Spleen (tissue), 11 donors: ENCODE measurements at regions not wholly inside any gene's neighbourhood (a gene's known extent, or its start where the extent isn't known, plus 50 kb on each side); places are given as distances from the start of the nearest gene placed in this dataset.

Experiments
- DNase-seq: peaks from one replicate; pipeline ENCODE4 v3.0.0-alpha.2; 2020
- H3K27ac ChIP-seq, 8 donors: fragments of 200-600 bp; sonication (generic) in 7 of 8; 1 replicate in 4 of 8; 2 replicates in 4 of 8; pipeline versions ENCODE4 v1.5.0 to v1.8.0; 2016 to 2021; ENCODE audit warnings: inconsistent platforms in 4 of 8, mild to moderate bottlenecking in 4 of 8, moderate library complexity in 1 of 8
- H3K27me3 ChIP-seq, 7 donors: fragments of 200-600 bp; sonication (generic) in 6 of 7; replicated peaks in 1 of 7; 1 replicate in 4 of 7; 2 replicates in 3 of 7; pipeline versions ENCODE4 v1.5.0 to v1.8.0; 2016 to 2021; ENCODE audit warnings: inconsistent platforms in 3 of 7, mild to moderate bottlenecking in 1 of 7
- H3K36me3 ChIP-seq, 6 donors: fragments of 200-600 bp; sonication (generic) in 5 of 6; 1 replicate in 4 of 6; 2 replicates in 2 of 6; pipeline versions ENCODE4 v1.5.0 to v1.8.0; 2016 to 2021; ENCODE audit warnings: inconsistent platforms in 2 of 6
- H3K4me1 ChIP-seq, 6 donors: fragments of 200-600 bp; sonication (generic) in 5 of 6; 1 replicate in 3 of 6; 2 replicates in 3 of 6; pipeline versions ENCODE4 v1.5.0 to v1.8.0; 2016 to 2021; ENCODE audit warnings: inconsistent platforms in 3 of 6
- H3K4me3 ChIP-seq, 8 donors: fragments of 200-600 bp; sonication (generic) in 7 of 8; 1 replicate in 4 of 8; 2 replicates in 4 of 8; pipeline versions ENCODE4 v1.5.0 to v1.8.0; 2016 to 2021; ENCODE audit warnings: inconsistent platforms in 4 of 8, mild to moderate bottlenecking in 4 of 8, moderate library complexity in 2 of 8
- H3K9me3 ChIP-seq, 8 donors: fragments of 200-600 bp; sonication (generic) in 7 of 8; 1 replicate in 4 of 8; 2 replicates in 4 of 8; pipeline versions ENCODE4 v1.5.0 to v1.8.0; 2016 to 2021; ENCODE audit warnings: inconsistent platforms in 4 of 8
- POLR2A ChIP-seq, 3 donors: fragments of 450-650 bp; IDR thresholded peaks; one replicate each; pipeline ENCODE4 v1.5.1; 2017; ENCODE audit warnings: antibody characterized with exemption in 3 of 3, mild to moderate bottlenecking in 1 of 3
- POLR2AphosphoS5 ChIP-seq, 3 donors: sonication (generic); formaldehyde crosslinking; IDR thresholded peaks; one replicate each; pipeline ENCODE4 v1.5.1; 2017; ENCODE audit warnings: antibody characterized with exemption in 3 of 3
- WGBS, 5 donors: extraction: QIAGEN DNeasy Blood & Tissue Kit in 3 of 5; methylation state at CpG; one replicate each; pipeline versions ENCODE4 v1.1.5 to v1.1.7; 2013 to 2018; 5-methylcytosine and 5-hydroxymethylcytosine counted together
- intact Hi-C: fragments of 100-400 bp; cut with DNase I; formaldehyde crosslinking; loops from one replicate; pipeline ENCODE4 v1.15.0; 2023; ENCODE audit warnings: low total_unique reads
- TF ChIP-seq, protein P1 (sequence below), 11 experiments: fragments of 200-600 bp in 7 of 11; fragments of 450-650 bp in 4 of 11; sonication (generic) in 4 of 11; IDR thresholded peaks in 8 of 11; conservative IDR thresholded peaks in 3 of 11; 1 replicate in 7 of 11; 2 replicates in 4 of 11; pipeline versions ENCODE4 v1.4.0 to v1.8.0; 2016 to 2021; ENCODE audit warnings: antibody characterized with exemption in 11 of 11, inconsistent platforms in 4 of 11, mild to moderate bottlenecking in 1 of 11
- donor health status: healthy with polysubstance abuse.
- donor health status: DM: no; HTN: no; CAD: no; lungs with moderate emphysema.
- donor health status: DM: no; HTN: no; CAD: no.
- donor health status: Bipolar disorder and iron deficiency.
- donor health status: healthy.
- donor health status: DM: no; HTN: no; CAD: no.
- donor health status: DM: yes; HTN: yes; CAD: no.

DNA sequence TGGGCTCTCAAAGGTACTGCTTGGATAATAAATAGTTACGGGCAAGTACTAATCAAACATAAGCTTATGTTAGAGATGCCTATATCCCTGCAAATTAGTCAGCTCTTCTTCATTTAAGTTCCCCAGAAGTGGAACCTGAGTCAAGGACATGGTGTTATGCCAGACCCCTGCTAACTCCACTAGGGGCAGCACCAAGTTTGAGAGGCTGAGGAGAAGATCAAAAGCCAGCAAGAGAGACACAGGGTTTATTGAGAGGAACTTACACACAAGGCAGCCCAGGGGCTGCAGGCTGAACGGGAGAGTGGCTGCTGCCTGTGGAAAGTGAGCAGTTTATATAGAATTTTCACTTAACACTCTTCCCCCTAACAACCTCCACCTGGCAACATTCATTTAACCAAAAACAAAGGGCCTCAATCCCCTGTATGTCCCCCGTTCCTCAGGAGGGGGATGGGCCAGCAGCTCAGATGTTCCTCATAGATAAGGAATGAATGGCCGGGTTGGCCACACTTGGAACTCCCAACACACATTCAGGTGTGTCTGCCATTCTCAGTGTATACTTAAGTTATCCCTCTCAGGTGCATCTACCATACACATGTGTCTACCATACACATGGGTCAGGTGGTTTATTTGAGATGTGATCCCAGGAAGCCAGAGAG, 62.6 kb upstream of the GHITM start:
- Histone ChIP-seq H3K4me3 (no peak overlapping the region), H3K9me3 (no peaks in the 10 kb centered on the region), H3K27ac (no peak overlapping the region), H3K36me3 (no peaks in the 10 kb centered on the region), H3K4me1 (peaks cover 0 to 5% (median 0%) of the 10 kb centered on the region in 6 donors), H3K27me3 (no peaks in the 10 kb centered on the region)
- WGBS, 5 donors, result 55 to 63% (median 63%) methylated on average over 4 of the region's 4 CpGs
- DNase-seq, result no peak
- intact Hi-C loops, result no loop called here
- TF ChIP-seq POLR2A (IDR thresholded peaks at IDR 0.05), result no peak
- TF ChIP-seq, protein P1, sequence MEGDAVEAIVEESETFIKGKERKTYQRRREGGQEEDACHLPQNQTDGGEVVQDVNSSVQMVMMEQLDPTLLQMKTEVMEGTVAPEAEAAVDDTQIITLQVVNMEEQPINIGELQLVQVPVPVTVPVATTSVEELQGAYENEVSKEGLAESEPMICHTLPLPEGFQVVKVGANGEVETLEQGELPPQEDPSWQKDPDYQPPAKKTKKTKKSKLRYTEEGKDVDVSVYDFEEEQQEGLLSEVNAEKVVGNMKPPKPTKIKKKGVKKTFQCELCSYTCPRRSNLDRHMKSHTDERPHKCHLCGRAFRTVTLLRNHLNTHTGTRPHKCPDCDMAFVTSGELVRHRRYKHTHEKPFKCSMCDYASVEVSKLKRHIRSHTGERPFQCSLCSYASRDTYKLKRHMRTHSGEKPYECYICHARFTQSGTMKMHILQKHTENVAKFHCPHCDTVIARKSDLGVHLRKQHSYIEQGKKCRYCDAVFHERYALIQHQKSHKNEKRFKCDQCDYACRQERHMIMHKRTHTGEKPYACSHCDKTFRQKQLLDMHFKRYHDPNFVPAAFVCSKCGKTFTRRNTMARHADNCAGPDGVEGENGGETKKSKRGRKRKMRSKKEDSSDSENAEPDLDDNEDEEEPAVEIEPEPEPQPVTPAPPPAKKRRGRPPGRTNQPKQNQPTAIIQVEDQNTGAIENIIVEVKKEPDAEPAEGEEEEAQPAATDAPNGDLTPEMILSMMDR (IDR thresholded peaks at IDR 0.05 in 8 of 11, conservative IDR thresholded peaks at IDR 0.05 in 3 of 11), result peak in 1 of 11 experiments; percentile 16

DNA sequence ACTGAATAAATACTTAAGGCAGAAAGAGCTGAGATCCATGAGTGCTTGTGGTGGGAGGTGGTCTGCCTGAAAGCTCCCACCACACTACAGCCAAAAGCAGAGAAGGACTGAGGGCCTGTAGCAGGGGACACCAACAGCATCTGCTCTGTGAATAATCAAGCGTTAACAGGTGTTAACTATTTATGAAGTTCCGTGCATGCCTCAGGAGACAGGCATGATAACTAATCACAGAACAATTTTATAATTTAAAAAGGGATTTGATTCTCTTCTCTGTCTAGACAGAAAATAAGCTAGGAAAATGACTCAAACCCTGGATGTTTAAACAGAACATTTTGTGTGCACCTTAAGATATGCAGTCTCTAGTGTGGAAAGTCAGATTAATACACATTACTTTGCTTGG, 61.5 kb upstream of the GHITM start:
- Histone ChIP-seq H3K36me3 (no peaks in the 10 kb centered on the region), H3K27me3 (no peaks in the 10 kb centered on the region), H3K9me3 (no peaks in the 10 kb centered on the region), H3K4me1 (peaks cover 0 to 5% (median 0%) of the 10 kb centered on the region in 6 donors), H3K4me3 (no peak overlapping the region), H3K27ac (no peak overlapping the region)
- intact Hi-C loops, result no loop called here
- no peak for DNase-seq
- WGBS, 5 donors, result 63 to 96% (median 93%) methylated on average over 2 of the region's 2 CpGs
- TF ChIP-seq, protein P1 (IDR thresholded peaks at IDR 0.05 in 8 of 11, conservative IDR thresholded peaks at IDR 0.05 in 3 of 11), result no peak
- TF ChIP-seq POLR2A (IDR thresholded peaks at IDR 0.05) (no peak), POLR2AphosphoS5 (IDR thresholded peaks at IDR 0.05) (no peak)

DNA sequence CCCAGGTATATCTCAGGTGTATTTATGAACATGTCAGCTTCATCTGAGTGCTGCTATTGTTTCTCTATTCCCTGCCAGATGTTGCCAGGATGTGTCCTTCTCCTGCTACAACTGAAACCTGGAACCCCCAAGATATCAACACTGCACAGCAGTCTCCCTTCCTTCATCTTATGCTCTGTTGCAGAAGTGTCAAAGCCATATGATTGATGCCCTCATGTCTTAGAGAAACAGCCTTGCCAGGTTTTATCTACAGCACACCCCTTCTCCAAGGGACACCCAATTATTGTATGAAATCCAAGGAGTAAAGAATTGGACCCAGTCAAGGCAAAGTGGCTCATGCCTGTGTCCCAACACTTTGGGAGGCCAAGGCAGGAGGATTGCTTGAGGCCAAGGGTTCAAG, 60.5 kb upstream of the GHITM start:
- no peak overlapping the region for H3K4me3 ChIP-seq
- no peaks in the 10 kb centered on the region for H3K27me3 ChIP-seq
- H3K27ac ChIP-seq, result no peak overlapping the region
- H3K9me3 ChIP-seq, result peaks cover 0 to 5% (median under 1%) of the 10 kb centered on the region in 8 donors
- H3K36me3 ChIP-seq, result no peaks in the 10 kb centered on the region
- TF ChIP-seq, protein P1 (IDR thresholded peaks at IDR 0.05 in 8 of 11, conservative IDR thresholded peaks at IDR 0.05 in 3 of 11), result no peak
- DNase-seq, result no peak
- H3K4me1 ChIP-seq, result peaks cover 0 to 5% (median 0%) of the 10 kb centered on the region in 6 donors
- intact Hi-C loops, result no loop called here

DNA sequence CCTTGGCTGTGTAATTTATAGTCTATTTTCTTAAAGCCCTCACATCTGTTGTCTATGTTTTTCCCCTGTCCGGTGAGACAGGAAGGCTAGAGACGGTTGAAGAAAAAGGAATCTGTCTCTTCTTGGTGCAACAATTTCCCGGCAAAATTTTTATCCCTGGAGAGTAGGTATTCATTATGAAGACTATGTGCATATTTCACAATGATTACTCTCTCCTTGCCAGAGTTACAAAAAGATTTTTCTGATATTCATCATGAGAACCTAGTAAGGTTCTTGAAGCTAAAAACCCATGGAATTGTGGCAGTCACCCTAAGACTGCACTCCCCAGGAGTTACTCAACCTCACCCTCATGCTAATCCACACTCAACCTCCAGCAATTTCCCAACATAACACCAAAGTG, 55.0 kb upstream of the GHITM start:
- TF ChIP-seq, protein P1 (IDR thresholded peaks at IDR 0.05 in 8 of 11, conservative IDR thresholded peaks at IDR 0.05 in 3 of 11), result no peak
- TF ChIP-seq POLR2AphosphoS5 (IDR thresholded peaks at IDR 0.05), result no peak
- no peak for TF ChIP-seq POLR2A (IDR thresholded peaks at IDR 0.05)
- Histone ChIP-seq H3K27me3 (peaks cover 0 to 7% (median 0%) of the 10 kb centered on the region in 7 donors), H3K36me3 (no peaks in the 10 kb centered on the region), H3K4me3 (no peak overlapping the region), H3K27ac (no peak overlapping the region), H3K4me1 (no peaks in the 10 kb centered on the region), H3K9me3 (peaks cover 0 to 15% (median 7%) of the 10 kb centered on the region in 8 donors)
- WGBS, 5 donors, result 53 to 91% (median 86%) methylated on average over 3 of the region's 3 CpGs
- DNase-seq, result no peak
- intact Hi-C loops, result no loop called here
